Adrenal gland (tissue), 5 donors: ENCODE measurements at regions not wholly inside any gene's neighbourhood (a gene's known extent, or its start where the extent isn't known, plus 50 kb on each side); places are given as distances from the start of the nearest gene placed in this dataset.

Source experiments
- POLR2A ChIP-seq, 2 donors: fragments of 450-650 bp; IDR thresholded peaks; one replicate each; pipeline ENCODE4 v1.6.1; 2017; ENCODE audit warnings: antibody characterized with exemption in 2 of 2, mild to moderate bottlenecking in 2 of 2, moderate library complexity in 1 of 2
- TF ChIP-seq, protein P1 (sequence below), 6 experiments: fragments of 450-650 bp in 4 of 6; fragments of 200-600 bp in 2 of 6; sonication (generic) in 1 of 6; IDR thresholded peaks; 1 replicate in 5 of 6; 2 replicates in 1 of 6; pipeline versions ENCODE4 v1.5.1 to v1.8.0; 2016 to 2021; ENCODE audit warnings: antibody characterized with exemption in 6 of 6, mild to moderate bottlenecking in 2 of 6, moderate library complexity in 1 of 6
- donor health status: DM: no; HTN: no; CAD: no.

DNA sequence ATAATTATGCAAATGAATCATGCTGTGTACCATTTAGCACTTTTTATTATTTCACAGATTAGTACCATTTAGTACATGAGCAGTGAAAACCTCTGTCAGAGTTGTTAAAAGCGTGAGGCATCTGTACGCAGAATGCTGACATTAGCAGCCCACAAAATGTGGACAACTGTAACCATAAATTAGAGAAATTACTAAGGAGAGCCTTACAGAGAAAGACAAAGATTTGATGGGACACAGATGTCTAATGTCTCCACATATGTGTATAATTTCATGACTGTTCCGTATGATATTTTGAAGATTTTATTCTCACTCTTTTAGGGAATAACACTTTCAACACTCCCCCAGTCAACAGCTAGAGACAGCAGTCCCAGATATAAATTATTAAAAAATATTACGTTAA, 414.0 kb upstream of the ANKRD30A start:
- TF ChIP-seq, protein P1, sequence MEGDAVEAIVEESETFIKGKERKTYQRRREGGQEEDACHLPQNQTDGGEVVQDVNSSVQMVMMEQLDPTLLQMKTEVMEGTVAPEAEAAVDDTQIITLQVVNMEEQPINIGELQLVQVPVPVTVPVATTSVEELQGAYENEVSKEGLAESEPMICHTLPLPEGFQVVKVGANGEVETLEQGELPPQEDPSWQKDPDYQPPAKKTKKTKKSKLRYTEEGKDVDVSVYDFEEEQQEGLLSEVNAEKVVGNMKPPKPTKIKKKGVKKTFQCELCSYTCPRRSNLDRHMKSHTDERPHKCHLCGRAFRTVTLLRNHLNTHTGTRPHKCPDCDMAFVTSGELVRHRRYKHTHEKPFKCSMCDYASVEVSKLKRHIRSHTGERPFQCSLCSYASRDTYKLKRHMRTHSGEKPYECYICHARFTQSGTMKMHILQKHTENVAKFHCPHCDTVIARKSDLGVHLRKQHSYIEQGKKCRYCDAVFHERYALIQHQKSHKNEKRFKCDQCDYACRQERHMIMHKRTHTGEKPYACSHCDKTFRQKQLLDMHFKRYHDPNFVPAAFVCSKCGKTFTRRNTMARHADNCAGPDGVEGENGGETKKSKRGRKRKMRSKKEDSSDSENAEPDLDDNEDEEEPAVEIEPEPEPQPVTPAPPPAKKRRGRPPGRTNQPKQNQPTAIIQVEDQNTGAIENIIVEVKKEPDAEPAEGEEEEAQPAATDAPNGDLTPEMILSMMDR (IDR thresholded peaks at IDR 0.05): no peak
- TF ChIP-seq POLR2A (IDR thresholded peaks at IDR 0.05): no peak
